ENCODE measurements at regions not wholly inside any gene's neighbourhood (a gene's known extent, or its start where the extent isn't known, plus 50 kb on each side); places are given as distances from the start of the nearest gene placed in this dataset.

DNA sequence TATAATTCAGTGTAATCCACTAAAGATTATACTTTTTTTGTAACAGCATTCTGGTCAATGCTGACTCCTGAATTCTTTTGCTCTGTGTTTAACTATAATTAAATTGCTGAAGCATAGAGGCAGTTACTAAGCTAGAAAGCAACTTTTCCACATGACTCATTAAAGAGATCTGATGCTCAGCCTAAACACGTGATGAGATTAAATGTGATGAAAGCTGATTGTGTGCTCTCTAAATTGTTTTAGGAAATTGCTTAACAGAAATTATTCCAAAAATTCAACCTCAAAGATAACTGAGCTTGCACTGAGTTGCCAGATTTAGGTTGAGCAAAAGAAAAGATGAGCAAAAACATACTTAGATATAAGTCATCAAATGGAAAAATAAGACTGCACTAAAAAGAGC lies 1033.6 kb downstream of the FAM181B start:
- Histone ChIP-seq H3K27me3 (ENCODE audit: control insufficient read depth, insufficient read depth, low read length) (no peaks in the 10 kb centered on the region), H4K8ac (ENCODE audit: low read depth in 2 of 2, low read length in 2 of 2) (no peak overlapping the region), H4K5ac (ENCODE audit: low read depth, low read length) (no peak overlapping the region), H3K4ac (ENCODE audit: low read depth, low read length) (no peak overlapping the region), H2AFZ (replicated peaks; ENCODE audit: low read length, poor library complexity) (no peak overlapping the region), H3K9ac (ENCODE audit: low read depth, low read length) (no peak overlapping the region), H3K4me1 (ENCODE audit: control insufficient read depth, insufficient read depth, low read length) (no peaks in the 10 kb centered on the region), H4K91ac (ENCODE audit: insufficient read depth, low read depth, low read length) (no peak overlapping the region), H3K9me1 (ENCODE audit: insufficient read depth, low read length) (no peaks in the 10 kb centered on the region), H3K79me1 (ENCODE audit: low read depth in 1 of 2, low read length in 2 of 2) (no peaks in the 10 kb centered on the region), H2BK15ac (ENCODE audit: low read depth, low read length) (no peak overlapping the region), H3K14ac (replicated peaks; ENCODE audit: low read depth, low read length) (no peak overlapping the region), H3K56ac (ENCODE audit: extremely low read depth, insufficient read depth, low read length) (no peak overlapping the region), H2AK9ac (replicated peaks; ENCODE audit: low read depth, low read length, poor library complexity) (no peak overlapping the region), H3K4me2 (ENCODE audit: low read depth, low read length) (no peak overlapping the region), H2BK20ac (ENCODE audit: low read depth, low read length) (no peak overlapping the region), H3K36me3 (ENCODE audit: control insufficient read depth, insufficient read depth, low read length) (no peaks in the 10 kb centered on the region), H2BK120ac (ENCODE audit: low read depth, low read length) (no peak overlapping the region), H3K18ac (ENCODE audit: low read depth, low read length) (no peak overlapping the region), H3K27ac (ENCODE audit: insufficient read depth, low read length) (no peak overlapping the region), H2BK5ac (ENCODE audit: low read depth, low read length, poor library complexity, severe bottlenecking) (no peak overlapping the region), H4K20me1 (ENCODE audit: insufficient read depth, low read length) (no peaks in the 10 kb centered on the region), H3K9me3 (ENCODE audit: control insufficient read depth, insufficient read depth, low read length) (no peaks in the 10 kb centered on the region), H3K4me3 (ENCODE audit: insufficient read depth, low read depth, low read length) (no peak overlapping the region), H2AK5ac (ENCODE audit: low read depth, low read length) (no peak overlapping the region), H3K23ac (ENCODE audit: low read depth, low read length) (no peak overlapping the region)
- ATAC-seq (ENCODE audit: low read depth) (no peak), DNase-seq (no peak)
- dilution Hi-C loops (cut with HindIII; ENCODE audit: low sequenced_read_pairs, unreplicated experiment) (no loop called here), in situ Hi-C loops (cut with MboI; ENCODE audit: low sequenced_read_pairs) (no loop called here), intact Hi-C loops (cut with micrococcal nuclease) (no loop called here)
- no TSS peak for BruUV-seq (replicated peaks)
- TF ChIP-seq CHD1 (IDR thresholded peaks at IDR 0.05; ENCODE audit: low read depth, low read length) (no peak), RCOR1 (IDR thresholded peaks at IDR 0.05; ENCODE audit: insufficient replicate concordance, low read length) (no peak), RAD21 (IDR thresholded peaks at IDR 0.05; ENCODE audit: low read length) (no peak), MAFK (IDR thresholded peaks at IDR 0.05; ENCODE audit: low read depth, low read length) (no peak), BHLHE40 (IDR thresholded peaks at IDR 0.05; ENCODE audit: low read depth, low read length) (no peak), RFX5 (IDR thresholded peaks at IDR 0.05; ENCODE audit: low read depth, low read length) (no peak), CEBPB (IDR thresholded peaks at IDR 0.05; ENCODE audit: low read depth, low read length) (no peak), FOS (IDR thresholded peaks at IDR 0.05; ENCODE audit: low read depth, low read length) (no peak), POLR2A (IDR thresholded peaks at IDR 0.05; ENCODE audit: low read depth, low read length) (no peak), MXI1 (IDR thresholded peaks at IDR 0.05; ENCODE audit: borderline replicate concordance, low read depth, low read length) (no peak), SMC3 (IDR thresholded peaks at IDR 0.05; ENCODE audit: low read depth, low read length) (no peak), MAZ (IDR thresholded peaks at IDR 0.05; ENCODE audit: borderline replicate concordance, low read depth, low read length) (no peak), NFE2L2 (IDR thresholded peaks at IDR 0.05; ENCODE audit: low read depth, low read length) (no peak)
- TF ChIP-seq, protein P1, sequence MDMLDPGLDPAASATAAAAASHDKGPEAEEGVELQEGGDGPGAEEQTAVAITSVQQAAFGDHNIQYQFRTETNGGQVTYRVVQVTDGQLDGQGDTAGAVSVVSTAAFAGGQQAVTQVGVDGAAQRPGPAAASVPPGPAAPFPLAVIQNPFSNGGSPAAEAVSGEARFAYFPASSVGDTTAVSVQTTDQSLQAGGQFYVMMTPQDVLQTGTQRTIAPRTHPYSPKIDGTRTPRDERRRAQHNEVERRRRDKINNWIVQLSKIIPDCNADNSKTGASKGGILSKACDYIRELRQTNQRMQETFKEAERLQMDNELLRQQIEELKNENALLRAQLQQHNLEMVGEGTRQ (IDR thresholded peaks at IDR 0.05; ENCODE audit: low read depth, low read length), result no peak
- TF ChIP-seq, protein P2, sequence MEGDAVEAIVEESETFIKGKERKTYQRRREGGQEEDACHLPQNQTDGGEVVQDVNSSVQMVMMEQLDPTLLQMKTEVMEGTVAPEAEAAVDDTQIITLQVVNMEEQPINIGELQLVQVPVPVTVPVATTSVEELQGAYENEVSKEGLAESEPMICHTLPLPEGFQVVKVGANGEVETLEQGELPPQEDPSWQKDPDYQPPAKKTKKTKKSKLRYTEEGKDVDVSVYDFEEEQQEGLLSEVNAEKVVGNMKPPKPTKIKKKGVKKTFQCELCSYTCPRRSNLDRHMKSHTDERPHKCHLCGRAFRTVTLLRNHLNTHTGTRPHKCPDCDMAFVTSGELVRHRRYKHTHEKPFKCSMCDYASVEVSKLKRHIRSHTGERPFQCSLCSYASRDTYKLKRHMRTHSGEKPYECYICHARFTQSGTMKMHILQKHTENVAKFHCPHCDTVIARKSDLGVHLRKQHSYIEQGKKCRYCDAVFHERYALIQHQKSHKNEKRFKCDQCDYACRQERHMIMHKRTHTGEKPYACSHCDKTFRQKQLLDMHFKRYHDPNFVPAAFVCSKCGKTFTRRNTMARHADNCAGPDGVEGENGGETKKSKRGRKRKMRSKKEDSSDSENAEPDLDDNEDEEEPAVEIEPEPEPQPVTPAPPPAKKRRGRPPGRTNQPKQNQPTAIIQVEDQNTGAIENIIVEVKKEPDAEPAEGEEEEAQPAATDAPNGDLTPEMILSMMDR (conservative IDR thresholded peaks at IDR 0.05; ENCODE audit: low read depth, low read length), result no peak
- TF ChIP-seq, protein P3, sequence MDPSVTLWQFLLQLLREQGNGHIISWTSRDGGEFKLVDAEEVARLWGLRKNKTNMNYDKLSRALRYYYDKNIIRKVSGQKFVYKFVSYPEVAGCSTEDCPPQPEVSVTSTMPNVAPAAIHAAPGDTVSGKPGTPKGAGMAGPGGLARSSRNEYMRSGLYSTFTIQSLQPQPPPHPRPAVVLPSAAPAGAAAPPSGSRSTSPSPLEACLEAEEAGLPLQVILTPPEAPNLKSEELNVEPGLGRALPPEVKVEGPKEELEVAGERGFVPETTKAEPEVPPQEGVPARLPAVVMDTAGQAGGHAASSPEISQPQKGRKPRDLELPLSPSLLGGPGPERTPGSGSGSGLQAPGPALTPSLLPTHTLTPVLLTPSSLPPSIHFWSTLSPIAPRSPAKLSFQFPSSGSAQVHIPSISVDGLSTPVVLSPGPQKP (IDR thresholded peaks at IDR 0.05; ENCODE audit: borderline replicate concordance, low read depth, low read length), result no peak
- no CpG with 5 or more reads among the region's 1 CpG for WGBS, 2 experiments (ENCODE audit: extremely low coverage in 2 of 2, insufficient read length in 1 of 2)
- ChIA-PET CTCF (no interaction called here), POLR2A (ENCODE audit: unreplicated experiment) (no interaction called here)
